Endothelial cell of umbilical vein (primary cell): ENCODE measurements at regions not wholly inside any gene's neighbourhood (a gene's known extent, or its start where the extent isn't known, plus 50 kb on each side); places are given as distances from the start of the nearest gene placed in this dataset.

Experiments used
- BruUV-seq: library from RNA; stranded (reverse); fragments of 400-500 nt; replicated peaks from 2 replicates; lab custom pipeline; 2021; lab: Mats Ljungman, UMichigan
- CTCF ChIA-PET: fragments of 300-600, 350-600 bp; sonication (Branson Sonifier 250); formaldehyde crosslinking; loops from one replicate; lab custom pipeline; 2021; ENCODE audit warnings: antibody characterized with exemption, inconsistent platforms; lab: Charles Lee
- POLR2A ChIA-PET: fragments of 300-600, 350-600 bp; sonication (Branson Sonifier 250); formaldehyde crosslinking; loops from one replicate; lab custom pipeline; 2021; ENCODE audit warnings: antibody characterized with exemption, inconsistent platforms; lab: Charles Lee
- DNase-seq: peaks from one replicate; pipeline ENCODE4 v3.0.0-alpha.2; 2011; ENCODE audit warnings: low read depth, low spot score
- FAIRE-seq: peaks from 2 replicates; lab custom pipeline; 2011; peaks lifted over from hg19 to GRCh38; lab: Jason Lieb, UNC
- H2AFZ ChIP-seq: 2 replicates; pipeline ENCODE4 v1.6.0; 2012; ENCODE audit warnings: low read depth, low read length, control low read depth, inconsistent platforms
- H3K27ac ChIP-seq: 2 replicates; pipeline ENCODE4 v1.5.1; 2011; ENCODE audit warnings: low read depth, mild to moderate bottlenecking, control low read depth, low read length, moderate library complexity; ENCODE audit not compliant: insufficient read depth
- H3K27me3 ChIP-seq, 2 experiments: 2 replicates each; pipeline versions ENCODE4 v1.6.0 to v1.6.1; 2011; ENCODE audit warnings: low read length in 2 of 2, mixed read lengths in 1 of 2; ENCODE audit not compliant: control insufficient read depth in 2 of 2, insufficient read depth in 2 of 2
- H3K36me3 ChIP-seq, 2 experiments: 2 replicates in 1 of 2; 3 replicates in 1 of 2; pipeline ENCODE4 v1.5.1; 2011; ENCODE audit warnings: low read length in 2 of 2, mild to moderate bottlenecking in 1 of 2, moderate library complexity in 1 of 2; ENCODE audit not compliant: control insufficient read depth in 2 of 2, insufficient read depth in 2 of 2; ENCODE audit errors: extremely low read depth in 1 of 2
- H3K4me1 ChIP-seq: 3 replicates; pipeline ENCODE4 v1.5.1; 2011; ENCODE audit warnings: mild to moderate bottlenecking, low read length; ENCODE audit not compliant: control insufficient read depth, insufficient read depth; ENCODE audit errors: extremely low read depth
- H3K4me2 ChIP-seq: 2 replicates; pipeline ENCODE4 v1.6.1; 2011; ENCODE audit warnings: low read length, control low read depth, mixed read lengths; ENCODE audit not compliant: insufficient read depth
- H3K4me3 ChIP-seq, 3 experiments: fragments of 200-600 bp in 1 of 3; sonication (generic), shearing (Covaris generic) in 1 of 3; replicated peaks in 1 of 3; 2 replicates each; pipeline ENCODE4 v1.5.1; 2011 to 2016; ENCODE audit warnings: control low read depth in 3 of 3, low read length in 3 of 3, mild to moderate bottlenecking in 2 of 3, inconsistent platforms in 1 of 3, low read depth in 1 of 3, moderate library complexity in 1 of 3; ENCODE audit not compliant: insufficient read depth in 1 of 3
- H3K79me2 ChIP-seq: 2 replicates; pipeline ENCODE4 v1.6.0; 2012; ENCODE audit warnings: low read length, inconsistent platforms; ENCODE audit not compliant: control insufficient read depth, insufficient read depth
- H3K9ac ChIP-seq: replicated peaks from 2 replicates; pipeline ENCODE3; 2011; ENCODE audit warnings: low read length, control low read depth; ENCODE audit not compliant: insufficient read depth; ENCODE audit errors: extremely low read depth
- H3K9me1 ChIP-seq: replicated peaks from 3 replicates; pipeline ENCODE4 v1.6.0; 2011; ENCODE audit warnings: mild to moderate bottlenecking, low read length; ENCODE audit not compliant: control insufficient read depth, insufficient read depth; ENCODE audit errors: extremely low read depth
- H3K9me3 ChIP-seq: replicated peaks from 2 replicates; pipeline ENCODE4 v1.5.1; 2012; ENCODE audit warnings: low read length, inconsistent platforms; ENCODE audit not compliant: control insufficient read depth, insufficient read depth
- H4K20me1 ChIP-seq: replicated peaks from 2 replicates; pipeline ENCODE3; 2011; ENCODE audit warnings: mild to moderate bottlenecking, low read length; ENCODE audit not compliant: control insufficient read depth, insufficient read depth; ENCODE audit errors: extremely low read depth
- EZH2 ChIP-seq: IDR thresholded peaks from 2 replicates; pipeline ENCODE4 v1.6.1; 2012; ENCODE audit warnings: borderline replicate concordance, low read depth, mild to moderate bottlenecking, moderate library complexity, low read length, inconsistent platforms; ENCODE audit not compliant: severe bottlenecking
- FOS ChIP-seq: IDR thresholded peaks from 2 replicates; pipeline ENCODE4 v1.6.1; 2011; ENCODE audit warnings: mild to moderate bottlenecking, low read length, moderate library complexity, borderline replicate concordance; ENCODE audit not compliant: insufficient read depth
- GATA2 ChIP-seq: IDR thresholded peaks from 2 replicates; pipeline ENCODE4 v1.7.0; 2011; ENCODE audit warnings: low read depth, mild to moderate bottlenecking, moderate library complexity, mixed read lengths, low read length; ENCODE audit not compliant: insufficient read length, insufficient read depth
- POLR2A ChIP-seq: IDR thresholded peaks from 2 replicates; pipeline ENCODE4 v1.6.1; 2012; ENCODE audit warnings: low read depth, mild to moderate bottlenecking, control low read depth, low read length
- dilution Hi-C: fragments of 300-500 bp; cut with MboI; formaldehyde crosslinking; loops from one replicate; pipeline ENCODE4 v1.15.0; 2019; ENCODE audit warnings: low sequenced_read_pairs; ENCODE audit not compliant: extremely low pct_ligation_motif_present
- intact Hi-C: fragments of 100-400 bp; cut with micrococcal nuclease; formaldehyde crosslinking; loops from one replicate; pipeline ENCODE4 v1.10.0; 2022
- TF ChIP-seq, protein P1 (sequence below), 2 donors: IDR thresholded peaks; 1 replicate in 1 of 2; 2 replicates in 1 of 2; pipeline ENCODE4 v1.5.1; 2011; ENCODE audit warnings: low read length in 2 of 2, mild to moderate bottlenecking in 2 of 2, moderate library complexity in 2 of 2, control low read depth in 1 of 2, inconsistent platforms in 1 of 2, low read depth in 1 of 2; ENCODE audit not compliant: insufficient read depth in 1 of 2; ENCODE audit errors: extremely low read depth in 1 of 2
- TF ChIP-seq, protein P2 (sequence below): IDR thresholded peaks from 2 replicates; pipeline ENCODE4 v1.6.1; 2011; ENCODE audit not compliant: insufficient read depth, insufficient read length

DNA sequence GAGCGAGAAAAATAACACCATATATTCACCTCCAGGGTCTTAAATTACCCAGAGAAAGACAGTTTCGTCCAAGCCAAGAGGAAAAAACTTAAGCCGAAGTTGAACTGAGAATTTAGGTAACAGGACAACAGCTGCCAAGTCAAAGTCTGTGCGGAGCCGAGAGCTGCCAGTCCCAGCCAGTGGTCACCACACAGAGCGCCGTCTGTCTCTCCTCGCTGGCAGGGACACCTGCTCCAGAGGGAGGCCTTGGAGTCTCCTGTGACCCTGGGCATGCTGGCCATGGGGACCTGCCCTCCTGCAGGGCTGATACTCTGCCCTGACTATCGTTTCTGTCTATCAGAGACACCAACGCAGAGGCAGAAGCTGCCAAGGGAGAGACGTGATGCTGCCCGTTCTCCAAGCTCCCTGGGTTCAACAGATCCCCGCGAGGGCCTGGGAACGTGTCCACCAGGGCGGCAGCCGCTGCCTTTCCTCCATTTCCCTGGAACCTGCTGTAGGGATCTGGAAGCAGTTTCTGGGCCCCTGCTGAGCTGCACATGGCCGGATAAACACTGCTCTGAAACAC is 341.3 kb downstream of the SMOC2 start:
- H3K4me2 ChIP-seq: no peak overlapping the region
- no peak overlapping the region for H3K9ac ChIP-seq
- intact Hi-C loops (no loop called here), dilution Hi-C loops (no loop called here)
- no peaks in the 10 kb centered on the region for H3K4me1 ChIP-seq
- no TSS peak for BruUV-seq
- no peak overlapping the region for H2AFZ ChIP-seq
- no peak overlapping the region for H3K4me3 ChIP-seq
- no peaks in the 10 kb centered on the region for H3K79me2 ChIP-seq
- CTCF ChIA-PET: no interaction called here
- no peak for TF ChIP-seq POLR2A
- TF ChIP-seq, protein P1, sequence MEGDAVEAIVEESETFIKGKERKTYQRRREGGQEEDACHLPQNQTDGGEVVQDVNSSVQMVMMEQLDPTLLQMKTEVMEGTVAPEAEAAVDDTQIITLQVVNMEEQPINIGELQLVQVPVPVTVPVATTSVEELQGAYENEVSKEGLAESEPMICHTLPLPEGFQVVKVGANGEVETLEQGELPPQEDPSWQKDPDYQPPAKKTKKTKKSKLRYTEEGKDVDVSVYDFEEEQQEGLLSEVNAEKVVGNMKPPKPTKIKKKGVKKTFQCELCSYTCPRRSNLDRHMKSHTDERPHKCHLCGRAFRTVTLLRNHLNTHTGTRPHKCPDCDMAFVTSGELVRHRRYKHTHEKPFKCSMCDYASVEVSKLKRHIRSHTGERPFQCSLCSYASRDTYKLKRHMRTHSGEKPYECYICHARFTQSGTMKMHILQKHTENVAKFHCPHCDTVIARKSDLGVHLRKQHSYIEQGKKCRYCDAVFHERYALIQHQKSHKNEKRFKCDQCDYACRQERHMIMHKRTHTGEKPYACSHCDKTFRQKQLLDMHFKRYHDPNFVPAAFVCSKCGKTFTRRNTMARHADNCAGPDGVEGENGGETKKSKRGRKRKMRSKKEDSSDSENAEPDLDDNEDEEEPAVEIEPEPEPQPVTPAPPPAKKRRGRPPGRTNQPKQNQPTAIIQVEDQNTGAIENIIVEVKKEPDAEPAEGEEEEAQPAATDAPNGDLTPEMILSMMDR (IDR thresholded peaks at IDR 0.05; ENCODE audit: extremely low read depth in 1 of 2, insufficient read depth in 1 of 2, low read depth in 1 of 2, low read length in 2 of 2): no peak
- no peak for TF ChIP-seq EZH2
- TF ChIP-seq FOS: no peak
- TF ChIP-seq GATA2: no peak
- TF ChIP-seq, protein P2, sequence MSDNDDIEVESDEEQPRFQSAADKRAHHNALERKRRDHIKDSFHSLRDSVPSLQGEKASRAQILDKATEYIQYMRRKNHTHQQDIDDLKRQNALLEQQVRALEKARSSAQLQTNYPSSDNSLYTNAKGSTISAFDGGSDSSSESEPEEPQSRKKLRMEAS: no peak
- POLR2A ChIA-PET: no interaction called here
- H4K20me1 ChIP-seq: no peaks in the 10 kb centered on the region
- H3K27me3 ChIP-seq: no peaks in the 10 kb centered on the region
- H3K27ac ChIP-seq: no peak overlapping the region
- no peak for DNase-seq
- no peaks in the 10 kb centered on the region for H3K9me1 ChIP-seq
- no peak for FAIRE-seq
- peaks cover 6% of the 10 kb centered on the region for H3K9me3 ChIP-seq
- H3K36me3 ChIP-seq: no peaks in the 10 kb centered on the region
